Keratinocyte (primary cell): ENCODE measurements at regions not wholly inside any gene's neighbourhood (a gene's known extent, or its start where the extent isn't known, plus 50 kb on each side); places are given as distances from the start of the nearest gene placed in this dataset.

ENCODE experiments used
- CTCF ChIP-seq, 3 experiments: IDR thresholded peaks in 1 of 3; conservative IDR thresholded peaks in 1 of 3; optimal IDR thresholded peaks in 1 of 3; 2 replicates in 2 of 3; 3 replicates in 1 of 3; pipeline versions ENCODE3 to v1.5.1; 2011; ENCODE audit warnings: low read length in 3 of 3, mild to moderate bottlenecking in 3 of 3, moderate library complexity in 2 of 3, control low read depth in 1 of 3, inconsistent platforms in 1 of 3; ENCODE audit not compliant: insufficient read depth in 2 of 3; ENCODE audit errors: extremely low read depth in 1 of 3
- EZH2 ChIP-seq: IDR thresholded peaks from one replicate; pipeline ENCODE4 v1.6.1; 2012; ENCODE audit warnings: inconsistent platforms, mild to moderate bottlenecking, low read length, moderate library complexity

- TF ChIP-seq CTCF (optimal IDR thresholded peaks at IDR 0.05 in 1 of 3, IDR thresholded peaks at IDR 0.05 in 1 of 3, conservative IDR thresholded peaks at IDR 0.05 in 1 of 3; ENCODE audit: extremely low read depth in 1 of 3, insufficient read depth in 2 of 3, low read length in 3 of 3) (no peak), EZH2 (no peak)
These were observed 301.8 kb upstream of the DUSP10 start for GRCh38 chr1:222043444-222044292.
